ENCODE measurements at regions not wholly inside any gene's neighbourhood (a gene's known extent, or its start where the extent isn't known, plus 50 kb on each side); places are given as distances from the start of the nearest gene placed in this dataset.
"Not testable (repeated sequence)": the region's sequence is repeated elsewhere in the genome, so short reads cannot be mapped to it uniquely, and the experiment has no call there.

- no peak for DNase-seq
Observed at GRCh38 chr4:170388255-170388654, 298.5 kb upstream of the AADAT start.

GRCh38 chr4:170386971-170387370, 297.2 kb upstream of the AADAT start:
- DNase-seq: no peak

- DNase-seq: no peak
Observed at GRCh38 chr4:170386511-170386910, 296.8 kb upstream of the AADAT start.

- DNase-seq: peak; percentile 6
Observed at GRCh38 chr4:170374770-170375169, 285.0 kb upstream of the AADAT start.

GRCh38 chr4:170348945-170349344, 259.2 kb upstream of the AADAT start:
- no peak for DNase-seq

GRCh38 chr4:170347191-170347590, 257.4 kb upstream of the AADAT start:
- DNase-seq: not testable (repeated sequence)

GRCh38 chr4:170339522-170339921, 249.8 kb upstream of the AADAT start:
- no peak for DNase-seq

- no peak for DNase-seq
Observed at GRCh38 chr4:170336238-170336775, 246.6 kb upstream of the AADAT start.

GRCh38 chr4:170325599-170325998, 235.8 kb upstream of the AADAT start:
- no peak for DNase-seq

GRCh38 chr4:170323623-170324022, 233.9 kb upstream of the AADAT start:
- DNase-seq: no peak

GRCh38 chr4:170307182-170307581, 217.4 kb upstream of the AADAT start:
- DNase-seq: no peak

- no peak for DNase-seq
Observed at GRCh38 chr4:170306208-170306607, 216.5 kb upstream of the AADAT start.

GRCh38 chr4:170305627-170306026, 215.9 kb upstream of the AADAT start:
- no peak for DNase-seq

- no peak for DNase-seq
Observed at GRCh38 chr4:170281027-170281426, 191.3 kb upstream of the AADAT start.

GRCh38 chr4:170278460-170278859, 188.7 kb upstream of the AADAT start:
- DNase-seq: no peak

- DNase-seq: no peak
Observed at GRCh38 chr4:170274616-170275015, 184.9 kb upstream of the AADAT start.

GRCh38 chr4:170272959-170273358, 183.2 kb upstream of the AADAT start:
- no peak for DNase-seq

- no peak for DNase-seq
Observed at GRCh38 chr4:170271723-170272122, 182.0 kb upstream of the AADAT start.

- no peak for DNase-seq
Observed at GRCh38 chr4:170270628-170271027, 180.9 kb upstream of the AADAT start.

- DNase-seq: no peak
Observed at GRCh38 chr4:170269950-170270349, 180.2 kb upstream of the AADAT start.

GRCh38 chr4:170259631-170260153, 169.9 kb upstream of the AADAT start:
- DNase-seq: peak; percentile 66

GRCh38 chr4:170256807-170257206, 167.1 kb upstream of the AADAT start:
- DNase-seq: no peak

GRCh38 chr4:170248576-170248975, 158.8 kb upstream of the AADAT start:
- DNase-seq: no peak

- no peak for DNase-seq
Observed at GRCh38 chr4:170248029-170248428, 158.3 kb upstream of the AADAT start.

GRCh38 chr4:170247596-170247995, 157.8 kb upstream of the AADAT start:
- no peak for DNase-seq
